Putamen (tissue), 1 donor: ENCODE measurements at regions not wholly inside any gene's neighbourhood (a gene's known extent, or its start where the extent isn't known, plus 50 kb on each side); places are given as distances from the start of the nearest gene placed in this dataset.
"Not testable (repeated sequence)": the region's sequence is repeated elsewhere in the genome, so short reads cannot be mapped to it uniquely, and the experiment has no call there.

Experiments
- DNase-seq: peaks from one replicate; pipeline ENCODE4 v3.0.0-alpha.2; 2016; ENCODE audit warnings: low spot score

- no peak for DNase-seq
These were observed 455.9 kb downstream of the ACTL7B start for GRCh38 chr9:108399851-108400250.

GRCh38 chr9:108397286-108397685 is 458.5 kb downstream of the ACTL7B start:
- no peak for DNase-seq

- no peak for DNase-seq
These were observed 459.2 kb downstream of the ACTL7B start for GRCh38 chr9:108396611-108397010.

GRCh38 chr9:108396193-108396592 is 459.6 kb downstream of the ACTL7B start:
- DNase-seq: no peak

- DNase-seq: no peak
These were observed 460.4 kb downstream of the ACTL7B start for GRCh38 chr9:108395421-108395820.

GRCh38 chr9:108394726-108395125 is 461.1 kb downstream of the ACTL7B start:
- no peak for DNase-seq

GRCh38 chr9:108393481-108394001 is 462.2 kb downstream of the ACTL7B start:
- DNase-seq: not testable (repeated sequence)

GRCh38 chr9:108392877-108393276 is 462.9 kb downstream of the ACTL7B start:
- DNase-seq: no peak

- DNase-seq: no peak
These were observed 466.7 kb downstream of the ACTL7B start for GRCh38 chr9:108389056-108389455.

- no peak for DNase-seq
These were observed 468.9 kb downstream of the ACTL7B start for GRCh38 chr9:108386859-108387384.

GRCh38 chr9:108386032-108386431 is 469.8 kb downstream of the ACTL7B start:
- no peak for DNase-seq

- no peak for DNase-seq
These were observed 472.0 kb downstream of the ACTL7B start for GRCh38 chr9:108383796-108384195.

GRCh38 chr9:108382310-108382709 is 473.5 kb downstream of the ACTL7B start:
- no peak for DNase-seq

GRCh38 chr9:108377881-108378280 is 477.9 kb downstream of the ACTL7B start:
- no peak for DNase-seq

GRCh38 chr9:108377382-108377781 is 478.4 kb downstream of the ACTL7B start:
- no peak for DNase-seq

- no peak for DNase-seq
These were observed 479.6 kb downstream of the ACTL7B start for GRCh38 chr9:108376140-108376539.

GRCh38 chr9:108374626-108375025 is 481.2 kb downstream of the ACTL7B start:
- DNase-seq: no peak

- no peak for DNase-seq
These were observed 488.6 kb downstream of the ACTL7B start for GRCh38 chr9:108367188-108367587.

GRCh38 chr9:108363311-108363710 is 492.5 kb downstream of the ACTL7B start:
- no peak for DNase-seq

- no peak for DNase-seq
These were observed 495.5 kb downstream of the ACTL7B start for GRCh38 chr9:108360304-108360703.

GRCh38 chr9:108356806-108357205 is 499.0 kb downstream of the ACTL7B start:
- DNase-seq: no peak

GRCh38 chr9:108351571-108351970 is 504.2 kb downstream of the ACTL7B start:
- no peak for DNase-seq

- no peak for DNase-seq
These were observed 508.2 kb downstream of the ACTL7B start for GRCh38 chr9:108347463-108348188.

GRCh38 chr9:108345826-108346225 is 510.0 kb downstream of the ACTL7B start:
- no peak for DNase-seq
